B cell (primary cell): ENCODE measurements at regions not wholly inside any gene's neighbourhood (a gene's known extent, or its start where the extent isn't known, plus 50 kb on each side); places are given as distances from the start of the nearest gene placed in this dataset.
A peak's percentile ranks its signal among the peaks of the same experiment; 100 is the strongest.

Experiments
- ATAC-seq: fragments of 200-7000 bp; cut with Tn5 transposase; one replicate; pipeline ENCODE4 v1.10.0; 2021; ENCODE audit warnings: low read depth, mild to moderate bottlenecking, moderate number of reproducible peaks, moderate library complexity
- CTCF ChIA-PET: fragments of 350-600 bp; sonication (Branson Sonifier 250); formaldehyde crosslinking; loops from one replicate; lab custom pipeline; 2021; ENCODE audit warnings: antibody characterized with exemption, inconsistent platforms; lab: Charles Lee
- POLR2A ChIA-PET: fragments of 350-600 bp; sonication (Branson Sonifier 250); formaldehyde crosslinking; loops from one replicate; lab custom pipeline; 2021; ENCODE audit warnings: antibody characterized with exemption; lab: Charles Lee
- DNase-seq: peaks from one replicate; pipeline ENCODE4 v3.0.0; 2013
- H2AFZ ChIP-seq: 2 replicates; pipeline ENCODE4 v1.6.1; 2012; ENCODE audit warnings: mild to moderate bottlenecking, low read depth, low read length; ENCODE audit not compliant: insufficient read depth, poor library complexity, severe bottlenecking
- H3K27ac ChIP-seq, 2 donors: 1 replicate in 1 of 2; 2 replicates in 1 of 2; pipeline ENCODE4 v1.5.1; 2012 to 2013; ENCODE audit warnings: low read length in 2 of 2, mild to moderate bottlenecking in 2 of 2, moderate library complexity in 1 of 2
- H3K27me3 ChIP-seq, 4 experiments: fragments of 200-600 bp in 1 of 4; sonication (generic) in 1 of 4; replicated peaks in 1 of 4; 1 replicate in 2 of 4; 2 replicates in 2 of 4; pipeline versions ENCODE4 v1.6.1 to v1.7.0; 2013 to 2016; ENCODE audit warnings: low read length in 3 of 4, mild to moderate bottlenecking in 2 of 4, mixed read lengths in 1 of 4, moderate library complexity in 1 of 4; ENCODE audit not compliant: insufficient read depth in 4 of 4, control insufficient read depth in 3 of 4; ENCODE audit errors: control extremely low read depth in 1 of 4
- H3K36me3 ChIP-seq, 2 experiments: replicated peaks in 1 of 2; 1 replicate in 1 of 2; 2 replicates in 1 of 2; pipeline versions ENCODE4 v1.6.1 to v1.7.1; 2013; ENCODE audit warnings: low read length in 1 of 2; ENCODE audit not compliant: insufficient read depth in 2 of 2, control insufficient read depth in 1 of 2; ENCODE audit errors: control extremely low read depth in 1 of 2, extremely low read depth in 1 of 2
- H3K4me1 ChIP-seq, 2 donors: fragments of 200-600 bp in 1 of 2; sonication (generic) in 1 of 2; 1 replicate in 1 of 2; 2 replicates in 1 of 2; pipeline versions ENCODE4 v1.5.1 to v1.6.1; 2013 to 2017; ENCODE audit warnings: low read length in 2 of 2; ENCODE audit not compliant: control insufficient read depth in 2 of 2, insufficient read depth in 2 of 2
- H3K4me2 ChIP-seq: replicated peaks from 2 replicates; pipeline ENCODE3; 2012; ENCODE audit warnings: mild to moderate bottlenecking, low read depth, low read length; ENCODE audit not compliant: poor library complexity, severe bottlenecking
- H3K4me3 ChIP-seq, 5 experiments: fragments of 200-600 bp in 1 of 5; sonication (generic) in 1 of 5; 1 replicate in 3 of 5; 2 replicates in 2 of 5; pipeline versions ENCODE4 v1.5.1 to v1.7.0; 2011 to 2016; ENCODE audit warnings: low read length in 4 of 5, mild to moderate bottlenecking in 4 of 5, low read depth in 2 of 5, control low read depth in 1 of 5, moderate library complexity in 1 of 5; ENCODE audit not compliant: insufficient read depth in 1 of 5; ENCODE audit errors: control extremely low read depth in 1 of 5, extremely low read depth in 1 of 5
- H3K79me2 ChIP-seq: fragments of 200-600 bp; sonication (generic); one replicate; pipeline ENCODE4 v1.6.0; 2016; ENCODE audit warnings: low read length; ENCODE audit not compliant: control insufficient read depth, insufficient read depth
- H3K9ac ChIP-seq: fragments of 200-600 bp; sonication (generic); 2 replicates; pipeline ENCODE4 v1.6.1; 2017; ENCODE audit warnings: mild to moderate bottlenecking, low read length, moderate library complexity
- H3K9me3 ChIP-seq, 3 donors: one replicate each; pipeline versions ENCODE4 v1.6.1 to v1.7.1; 2013; ENCODE audit warnings: low read length in 2 of 3; ENCODE audit not compliant: control insufficient read depth in 2 of 3, insufficient read depth in 1 of 3; ENCODE audit errors: control extremely low read depth in 1 of 3
- H4K20me1 ChIP-seq: 2 replicates; pipeline ENCODE4 v1.6.0; 2012; ENCODE audit warnings: mild to moderate bottlenecking, low read length; ENCODE audit not compliant: insufficient read depth, control insufficient read depth, poor library complexity, severe bottlenecking
- H3K27ac Mint-ChIP-seq: one replicate; pipeline ENCODE4 v1.8.0; 2021; ENCODE audit warnings: mixed read lengths
- H3K27me3 Mint-ChIP-seq: one replicate; pipeline ENCODE4 v1.8.0; 2021; ENCODE audit warnings: mixed read lengths
- H3K4me1 Mint-ChIP-seq: one replicate; pipeline ENCODE4 v1.8.0; 2021; ENCODE audit warnings: mixed read lengths
- H3K4me3 Mint-ChIP-seq: one replicate; pipeline ENCODE4 v1.8.0; 2021; ENCODE audit warnings: mixed read lengths
- H3K9me3 Mint-ChIP-seq: one replicate; pipeline ENCODE4 v1.8.0; 2022; ENCODE audit warnings: mixed read lengths; ENCODE audit not compliant: insufficient read depth
- CTCF ChIP-seq: fragments of 200-600 bp; IDR thresholded peaks from one replicate; pipeline ENCODE4 v1.8.0; 2022; ENCODE audit warnings: antibody characterized with exemption, mild to moderate bottlenecking
- EZH2 ChIP-seq: IDR thresholded peaks from 2 replicates; pipeline ENCODE4 v1.6.1; 2012; ENCODE audit warnings: borderline replicate concordance, low read depth, mild to moderate bottlenecking, moderate library complexity, low read length; ENCODE audit not compliant: insufficient read depth, poor library complexity, severe bottlenecking
- WGBS: methylation state at CpG from one replicate; pipeline ENCODE4 v1.1.5; 2013; ENCODE audit warnings: missing lambda C conversion rate; ENCODE audit not compliant: insufficient coverage; 5-methylcytosine and 5-hydroxymethylcytosine counted together
- intact Hi-C: fragments of 100-400 bp; cut with micrococcal nuclease; formaldehyde crosslinking; loops from one replicate; pipeline ENCODE4 v1.10.0; 2022

GRCh38 chr16:85259832-85260167 is 147.5 kb upstream of the CIBAR2 start:
- Mint-ChIP-seq H3K4me3 (no peak overlapping the region), H3K9me3 (no peaks in the 10 kb centered on the region), H3K27me3 (peaks cover 44% of the 10 kb centered on the region), H3K4me1 (peaks cover 38% of the 10 kb centered on the region), H3K27ac (no peak overlapping the region)
- Histone ChIP-seq H3K27ac (no peak overlapping the region), H3K27me3 (peaks cover 0 to 38% (median 11%) of the 10 kb centered on the region in 4 experiments), H4K20me1 (no peaks in the 10 kb centered on the region), H3K9ac (no peak overlapping the region), H3K4me2 (peak overlapping the region; percentile 47), H3K36me3 (no peaks in the 10 kb centered on the region), H3K79me2 (no peaks in the 10 kb centered on the region), H2AFZ (no peak overlapping the region), H3K9me3 (peaks cover 0 to 8% (median 0%) of the 10 kb centered on the region in 3 donors), H3K4me3 (no peak overlapping the region), H3K4me1 (peaks cover 48% of the 10 kb centered on the region in 2 donors)
- CTCF ChIA-PET, result no interaction called here
- ATAC-seq (no peak), DNase-seq (no peak)
- TF ChIP-seq EZH2 (no peak), CTCF (no peak)
- 16% methylated on average over 9 of the region's 9 CpGs for WGBS
- intact Hi-C loops, result no loop called here
- POLR2A ChIA-PET, result no interaction called here

GRCh38 chr16:85261204-85261603 is 148.9 kb upstream of the CIBAR2 start:
- peak overlapping the region; percentile 16 for H3K9ac ChIP-seq

More at GRCh38 chr16:85261204-85261603, 148.9 kb upstream of the CIBAR2 start:
- Histone ChIP-seq H3K4me3 (no peak overlapping the region), H3K9me3 (peaks cover 0 to 8% (median 0%) of the 10 kb centered on the region in 3 donors), H4K20me1 (no peaks in the 10 kb centered on the region), H3K4me2 (peak overlapping the region; percentile 53), H3K4me1 (peaks cover 48% of the 10 kb centered on the region in 2 donors), H3K27ac (no peak overlapping the region), H3K36me3 (no peaks in the 10 kb centered on the region), H3K79me2 (no peaks in the 10 kb centered on the region), H3K27me3 (peaks cover 0 to 38% (median 11%) of the 10 kb centered on the region in 4 experiments), H2AFZ (no peak overlapping the region)
- TF ChIP-seq CTCF (no peak), EZH2 (no peak)
- POLR2A ChIA-PET, result interaction anchor here (1.0 kb wide), 1 partner anchor 51 kb away, joined by 4 read pairs; no protein-coding TSS in a partner anchor
- ATAC-seq (no peak), DNase-seq (no peak)
- WGBS, result 64% methylated on average over 10 of the region's 10 CpGs
- Mint-ChIP-seq H3K27me3 (peaks cover 49% of the 10 kb centered on the region), H3K4me1 (peaks cover 38% of the 10 kb centered on the region), H3K4me3 (peak overlapping the region; percentile 55), H3K27ac (no peak overlapping the region), H3K9me3 (no peaks in the 10 kb centered on the region)
- intact Hi-C loops, result no loop called here
- CTCF ChIA-PET, result no interaction called here
